ENCODE measurements at regions not wholly inside any gene's neighbourhood (a gene's known extent, or its start where the extent isn't known, plus 50 kb on each side); places are given as distances from the start of the nearest gene placed in this dataset.

DNA sequence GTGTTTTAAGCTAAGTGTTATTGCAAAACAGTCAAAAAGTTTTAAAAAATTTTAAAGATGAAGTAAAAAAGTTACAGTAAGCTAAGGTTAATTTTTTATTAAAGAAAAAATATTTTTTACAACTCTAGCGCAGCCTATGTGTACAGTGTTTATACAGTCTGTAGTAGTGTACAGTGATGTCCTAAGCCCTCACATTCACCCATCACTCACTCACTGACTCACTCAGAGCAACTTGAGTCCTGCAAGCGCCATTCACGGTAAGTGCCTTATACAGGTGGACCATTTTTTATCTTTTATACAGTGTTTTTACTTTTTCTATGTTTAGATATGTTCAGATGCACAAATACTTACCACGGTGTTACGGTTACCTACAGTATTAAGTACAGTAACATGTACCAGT, 83.4 kb upstream of the STMND1 start:
- no peak for TF ChIP-seq TARDBP (IDR thresholded peaks at IDR 0.05)
- no peak for TF ChIP-seq FOXA1 (IDR thresholded peaks at IDR 0.05)
- TF ChIP-seq, protein P1, sequence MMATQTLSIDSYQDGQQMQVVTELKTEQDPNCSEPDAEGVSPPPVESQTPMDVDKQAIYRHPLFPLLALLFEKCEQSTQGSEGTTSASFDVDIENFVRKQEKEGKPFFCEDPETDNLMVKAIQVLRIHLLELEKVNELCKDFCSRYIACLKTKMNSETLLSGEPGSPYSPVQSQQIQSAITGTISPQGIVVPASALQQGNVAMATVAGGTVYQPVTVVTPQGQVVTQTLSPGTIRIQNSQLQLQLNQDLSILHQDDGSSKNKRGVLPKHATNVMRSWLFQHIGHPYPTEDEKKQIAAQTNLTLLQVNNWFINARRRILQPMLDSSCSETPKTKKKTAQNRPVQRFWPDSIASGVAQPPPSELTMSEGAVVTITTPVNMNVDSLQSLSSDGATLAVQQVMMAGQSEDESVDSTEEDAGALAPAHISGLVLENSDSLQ (IDR thresholded peaks at IDR 0.05): no peak
- TF ChIP-seq BHLHE40 (IDR thresholded peaks at IDR 0.05; ENCODE audit: borderline replicate concordance): no peak
- no peak for TF ChIP-seq LEF1 (IDR thresholded peaks at IDR 0.05; ENCODE audit: borderline replicate concordance)
- TF ChIP-seq FOXM1 (IDR thresholded peaks at IDR 0.05; ENCODE audit: borderline replicate concordance): no peak
- TF ChIP-seq ARNT (IDR thresholded peaks at IDR 0.05): no peak
- TF ChIP-seq ZNF384 (IDR thresholded peaks at IDR 0.05): no peak
- no peak for TF ChIP-seq CTBP1 (IDR thresholded peaks at IDR 0.05; ENCODE audit: borderline replicate concordance)

Measured in HEK293T (cell line).